CD4-positive, alpha-beta T cell treated with Interleukin-10 for 1 hour (primary cell): ENCODE measurements at regions not wholly inside any gene's neighbourhood (a gene's known extent, or its start where the extent isn't known, plus 50 kb on each side); places are given as distances from the start of the nearest gene placed in this dataset.

Experiments
- DNase-seq: peaks from one replicate; pipeline ENCODE4 v3.0.0-alpha.2; 2020

- DNase-seq = no peak
Observed at GRCh38 chr2:126748188-126748760, 92.3 kb downstream of the GYPC start.

- no peak for DNase-seq
Observed at GRCh38 chr2:126748929-126749518, 93.1 kb downstream of the GYPC start.

- peak; percentile 24 for DNase-seq
Observed at GRCh38 chr2:126749537-126749936, 93.6 kb downstream of the GYPC start.

GRCh38 chr2:126750506-126750905 lies 94.5 kb downstream of the GYPC start:
- DNase-seq = no peak

GRCh38 chr2:126751477-126751876 lies 95.5 kb downstream of the GYPC start:
- DNase-seq = no peak

- DNase-seq = no peak
Observed at GRCh38 chr2:126752876-126753275, 96.9 kb downstream of the GYPC start.

- DNase-seq = no peak
Observed at GRCh38 chr2:126753501-126754212, 97.7 kb downstream of the GYPC start.

- no peak for DNase-seq
Observed at GRCh38 chr2:126754240-126755004, 98.5 kb downstream of the GYPC start.

GRCh38 chr2:126756125-126756524 lies 100.2 kb downstream of the GYPC start:
- no peak for DNase-seq

- no peak for DNase-seq
Observed at GRCh38 chr2:126761256-126761980, 105.5 kb downstream of the GYPC start.

- DNase-seq = peak; percentile 59
Observed at GRCh38 chr2:126761981-126762878, 106.3 kb downstream of the GYPC start.

GRCh38 chr2:126764686-126765265 lies 108.8 kb downstream of the GYPC start:
- DNase-seq = no peak

- no peak for DNase-seq
Observed at GRCh38 chr2:126765395-126765794, 109.4 kb downstream of the GYPC start.

- no peak for DNase-seq
Observed at GRCh38 chr2:126766295-126766968, 110.5 kb downstream of the GYPC start.

- no peak for DNase-seq
Observed at GRCh38 chr2:126766969-126767296, 111.0 kb downstream of the GYPC start.

- no peak for DNase-seq
Observed at GRCh38 chr2:126769118-126769517, 113.2 kb downstream of the GYPC start.

GRCh38 chr2:126770466-126770865 lies 114.5 kb downstream of the GYPC start:
- DNase-seq = no peak

GRCh38 chr2:126771094-126771493 lies 115.1 kb downstream of the GYPC start:
- DNase-seq = no peak

- no peak for DNase-seq
Observed at GRCh38 chr2:126771501-126772195, 115.7 kb downstream of the GYPC start.

- DNase-seq = no peak
Observed at GRCh38 chr2:126774290-126774689, 118.3 kb downstream of the GYPC start.
